ENCODE measurements at regions not wholly inside any gene's neighbourhood (a gene's known extent, or its start where the extent isn't known, plus 50 kb on each side); places are given as distances from the start of the nearest gene placed in this dataset.

GRCh38 chr4:108532187-108532586 lies 88.2 kb upstream of the RPL34 start:
- TF ChIP-seq SP1 (IDR thresholded peaks at IDR 0.05) (no peak), ZNF384 (IDR thresholded peaks at IDR 0.05) (no peak), FOXM1 (IDR thresholded peaks at IDR 0.05; ENCODE audit: borderline replicate concordance) (no peak), TARDBP (IDR thresholded peaks at IDR 0.05) (no peak), FOXK2 (IDR thresholded peaks at IDR 0.05) (no peak), ELF4 (IDR thresholded peaks at IDR 0.05) (no peak), BHLHE40 (IDR thresholded peaks at IDR 0.05; ENCODE audit: borderline replicate concordance) (no peak), FOXA1 (IDR thresholded peaks at IDR 0.05) (no peak), NFRKB (IDR thresholded peaks at IDR 0.05) (no peak), SUZ12 (IDR thresholded peaks at IDR 0.05) (no peak)
